ENCODE measurements at regions not wholly inside any gene's neighbourhood (a gene's known extent, or its start where the extent isn't known, plus 50 kb on each side); places are given as distances from the start of the nearest gene placed in this dataset.

- no peak for ATAC-seq (ENCODE audit: low read depth)
These were observed 136.3 kb upstream of the VSTM2B start for GRCh38 chr19:29389495-29389894.

GRCh38 chr19:29390742-29391141 is 135.1 kb upstream of the VSTM2B start:
- Histone ChIP-seq H3K9me3 (ENCODE audit: control extremely low read depth in 1 of 3, control insufficient read depth in 2 of 3, insufficient read depth in 1 of 3, low read length in 2 of 3) (peaks cover 0 to 51% (median 8%) of the 10 kb centered on the region in 3 donors), H3K36me3 (replicated peaks in 1 of 2; ENCODE audit: control extremely low read depth in 1 of 2, control insufficient read depth in 1 of 2, extremely low read depth in 1 of 2, insufficient read depth in 2 of 2, low read length in 1 of 2) (no peaks in the 10 kb centered on the region), H3K4me2 (replicated peaks; ENCODE audit: low read depth, low read length, poor library complexity, severe bottlenecking) (no peak overlapping the region), H3K27me3 (replicated peaks in 1 of 4; ENCODE audit: control extremely low read depth in 1 of 4, control insufficient read depth in 3 of 4, insufficient read depth in 4 of 4, low read length in 3 of 4) (no peaks in the 10 kb centered on the region), H3K4me1 (ENCODE audit: control insufficient read depth in 2 of 2, insufficient read depth in 2 of 2, low read length in 2 of 2) (no peaks in the 10 kb centered on the region), H2AFZ (ENCODE audit: insufficient read depth, low read depth, low read length, poor library complexity, severe bottlenecking) (no peak overlapping the region), H4K20me1 (ENCODE audit: control insufficient read depth, insufficient read depth, low read length, poor library complexity, severe bottlenecking) (no peaks in the 10 kb centered on the region), H3K79me2 (ENCODE audit: control insufficient read depth, insufficient read depth, low read length) (no peaks in the 10 kb centered on the region), H3K4me3 (ENCODE audit: control extremely low read depth in 1 of 5, extremely low read depth in 1 of 5, insufficient read depth in 1 of 5, low read depth in 2 of 5, low read length in 4 of 5) (no peak overlapping the region), H3K9ac (ENCODE audit: low read length) (no peak overlapping the region), H3K27ac (ENCODE audit: low read length in 2 of 2) (no peak overlapping the region)
- intact Hi-C loops (cut with micrococcal nuclease), result no loop called here
- Mint-ChIP-seq H3K9me3 (ENCODE audit: insufficient read depth) (peaks cover 7% of the 10 kb centered on the region), H3K27me3 (no peaks in the 10 kb centered on the region), H3K4me3 (no peak overlapping the region), H3K27ac (no peak overlapping the region), H3K4me1 (no peaks in the 10 kb centered on the region)
- TF ChIP-seq CTCF (IDR thresholded peaks at IDR 0.05) (no peak), EZH2 (IDR thresholded peaks at IDR 0.05; ENCODE audit: borderline replicate concordance, insufficient read depth, low read depth, low read length, poor library complexity, severe bottlenecking) (no peak)
- CTCF ChIA-PET, result no interaction called here
- POLR2A ChIA-PET, result no interaction called here
- ATAC-seq (ENCODE audit: low read depth) (no peak), DNase-seq (no peak)

More at GRCh38 chr19:29389495-29389894, 136.3 kb upstream of the VSTM2B start:
- H3K79me2 ChIP-seq (ENCODE audit: control insufficient read depth, insufficient read depth, low read length), result no peaks in the 10 kb centered on the region
- Mint-ChIP-seq H3K27me3 (no peaks in the 10 kb centered on the region), H3K27ac (no peak overlapping the region), H3K9me3 (ENCODE audit: insufficient read depth) (peaks cover 7% of the 10 kb centered on the region), H3K4me1 (no peaks in the 10 kb centered on the region), H3K4me3 (no peak overlapping the region)
- H4K20me1 ChIP-seq (ENCODE audit: control insufficient read depth, insufficient read depth, low read length, poor library complexity, severe bottlenecking), result no peaks in the 10 kb centered on the region
- ChIA-PET CTCF (no interaction called here), POLR2A (no interaction called here)
- no peak overlapping the region for H3K4me3 ChIP-seq (ENCODE audit: control extremely low read depth in 1 of 5, extremely low read depth in 1 of 5, insufficient read depth in 1 of 5, low read depth in 2 of 5, low read length in 4 of 5)
- WGBS (ENCODE audit: insufficient coverage), result 73% methylated on average over 2 of the region's 3 CpGs
- H3K9ac ChIP-seq (ENCODE audit: low read length), result no peak overlapping the region
- intact Hi-C loops (cut with micrococcal nuclease), result no loop called here
- H3K27ac ChIP-seq (ENCODE audit: low read length in 2 of 2), result no peak overlapping the region
- no peak for DNase-seq
- H3K9me3 ChIP-seq (ENCODE audit: control extremely low read depth in 1 of 3, control insufficient read depth in 2 of 3, insufficient read depth in 1 of 3, low read length in 2 of 3), result peaks cover 0 to 45% (median 8%) of the 10 kb centered on the region in 3 donors
- H3K4me2 ChIP-seq (replicated peaks; ENCODE audit: low read depth, low read length, poor library complexity, severe bottlenecking), result no peak overlapping the region
- H3K4me1 ChIP-seq (ENCODE audit: control insufficient read depth in 2 of 2, insufficient read depth in 2 of 2, low read length in 2 of 2), result no peaks in the 10 kb centered on the region
- H3K36me3 ChIP-seq (replicated peaks in 1 of 2; ENCODE audit: control extremely low read depth in 1 of 2, control insufficient read depth in 1 of 2, extremely low read depth in 1 of 2, insufficient read depth in 2 of 2, low read length in 1 of 2), result no peaks in the 10 kb centered on the region
- no peak for TF ChIP-seq EZH2 (IDR thresholded peaks at IDR 0.05; ENCODE audit: borderline replicate concordance, insufficient read depth, low read depth, low read length, poor library complexity, severe bottlenecking)
- TF ChIP-seq CTCF (IDR thresholded peaks at IDR 0.05), result no peak
- no peak overlapping the region for H2AFZ ChIP-seq (ENCODE audit: insufficient read depth, low read depth, low read length, poor library complexity, severe bottlenecking)
- H3K27me3 ChIP-seq (replicated peaks in 1 of 4; ENCODE audit: control extremely low read depth in 1 of 4, control insufficient read depth in 3 of 4, insufficient read depth in 4 of 4, low read length in 3 of 4), result no peaks in the 10 kb centered on the region
